Stimulated activated CD4-positive, alpha-beta T cell treated with anti-CD3 and anti-CD28 coated beads, Interleukin-2, amount 100 ng/mL, for 4 hours (primary cell): ENCODE measurements at regions not wholly inside any gene's neighbourhood (a gene's known extent, or its start where the extent isn't known, plus 50 kb on each side); places are given as distances from the start of the nearest gene placed in this dataset.

Experiments
- DNase-seq: peaks from one replicate; pipeline ENCODE4 v3.0.0-alpha.2; 2020; ENCODE audit warnings: low read depth

DNA sequence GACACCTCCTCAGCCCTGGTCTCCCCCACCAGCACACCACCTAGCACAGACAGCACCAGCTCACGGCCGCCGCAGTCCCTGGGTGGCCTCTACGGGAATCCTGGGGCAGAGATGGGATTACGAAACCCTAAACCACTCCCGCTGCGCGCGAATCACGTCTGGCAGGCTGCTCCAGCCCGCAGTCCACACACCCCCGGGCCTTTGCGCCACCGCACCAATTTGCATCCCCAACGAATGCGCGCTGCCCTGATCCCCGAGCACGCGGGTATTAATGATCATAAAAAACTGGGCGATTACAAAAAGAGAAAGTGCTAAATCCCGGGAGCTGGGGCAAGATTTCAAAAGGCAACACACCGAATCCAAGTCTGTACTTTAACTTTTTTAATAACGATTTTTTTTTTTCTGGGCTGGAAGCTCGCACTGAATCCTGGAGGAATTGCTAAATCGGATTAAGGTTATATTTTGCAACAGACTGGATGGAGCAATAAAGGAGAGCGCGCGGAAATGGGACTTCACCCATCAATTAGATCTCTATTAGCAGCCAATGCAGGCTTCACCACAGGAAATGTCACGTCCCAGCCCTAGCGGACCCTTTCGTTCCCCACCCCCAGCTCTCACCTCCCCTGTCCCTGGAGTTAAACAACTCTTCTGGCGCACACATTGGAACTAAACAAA, 69.8 kb upstream of the TMEM33 start:
- DNase-seq = no peak

DNA sequence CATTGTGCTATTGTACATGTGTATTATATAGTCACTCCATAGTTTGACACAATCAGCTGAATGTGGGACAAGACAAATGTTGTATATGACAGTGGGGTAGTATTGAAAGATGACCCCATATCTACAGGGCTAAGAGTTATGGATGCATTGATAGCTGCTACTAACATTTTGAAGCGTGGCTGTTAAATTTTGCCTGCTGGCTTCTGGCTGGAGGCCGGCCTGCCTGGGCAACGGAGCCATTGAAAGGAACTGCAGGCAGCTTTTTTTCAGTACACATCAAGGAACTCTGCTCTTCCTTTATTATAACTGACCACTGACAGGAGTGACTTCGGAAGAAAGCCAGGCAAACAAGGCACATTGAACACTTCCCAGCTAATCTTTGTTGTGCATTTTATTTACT, 76.1 kb upstream of the TMEM33 start:
- no peak for DNase-seq

GRCh38 chr4:41857226-41857641, 78.0 kb upstream of the TMEM33 start:
- no peak for DNase-seq

GRCh38 chr4:41856797-41857196, 78.4 kb upstream of the TMEM33 start:
- no peak for DNase-seq

GRCh38 chr4:41853973-41854372, 81.3 kb upstream of the TMEM33 start:
- DNase-seq = no peak

GRCh38 chr4:41852229-41852628, 83.0 kb upstream of the TMEM33 start:
- no peak for DNase-seq

GRCh38 chr4:41851621-41852020, 83.6 kb upstream of the TMEM33 start:
- DNase-seq = no peak

DNA sequence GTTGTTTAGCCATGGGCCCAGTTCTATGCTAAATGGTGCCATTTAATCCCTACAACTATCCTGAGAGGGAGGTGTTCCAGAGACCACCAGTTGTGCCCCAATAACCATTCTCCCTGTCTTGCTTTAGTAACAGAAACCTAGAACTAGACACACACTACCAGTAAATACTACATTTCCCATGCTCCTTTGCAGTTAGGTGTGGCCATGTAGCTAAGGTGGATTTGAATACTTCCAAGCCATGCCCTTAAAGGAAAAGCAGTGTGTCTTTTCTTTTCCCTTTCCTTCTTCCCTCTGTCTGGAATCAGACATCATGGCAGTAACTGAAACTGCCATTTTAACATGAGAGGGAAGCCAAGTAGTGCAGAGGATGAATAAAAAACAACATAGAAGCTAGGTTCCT, 90.9 kb upstream of the TMEM33 start:
- DNase-seq = no peak

DNA sequence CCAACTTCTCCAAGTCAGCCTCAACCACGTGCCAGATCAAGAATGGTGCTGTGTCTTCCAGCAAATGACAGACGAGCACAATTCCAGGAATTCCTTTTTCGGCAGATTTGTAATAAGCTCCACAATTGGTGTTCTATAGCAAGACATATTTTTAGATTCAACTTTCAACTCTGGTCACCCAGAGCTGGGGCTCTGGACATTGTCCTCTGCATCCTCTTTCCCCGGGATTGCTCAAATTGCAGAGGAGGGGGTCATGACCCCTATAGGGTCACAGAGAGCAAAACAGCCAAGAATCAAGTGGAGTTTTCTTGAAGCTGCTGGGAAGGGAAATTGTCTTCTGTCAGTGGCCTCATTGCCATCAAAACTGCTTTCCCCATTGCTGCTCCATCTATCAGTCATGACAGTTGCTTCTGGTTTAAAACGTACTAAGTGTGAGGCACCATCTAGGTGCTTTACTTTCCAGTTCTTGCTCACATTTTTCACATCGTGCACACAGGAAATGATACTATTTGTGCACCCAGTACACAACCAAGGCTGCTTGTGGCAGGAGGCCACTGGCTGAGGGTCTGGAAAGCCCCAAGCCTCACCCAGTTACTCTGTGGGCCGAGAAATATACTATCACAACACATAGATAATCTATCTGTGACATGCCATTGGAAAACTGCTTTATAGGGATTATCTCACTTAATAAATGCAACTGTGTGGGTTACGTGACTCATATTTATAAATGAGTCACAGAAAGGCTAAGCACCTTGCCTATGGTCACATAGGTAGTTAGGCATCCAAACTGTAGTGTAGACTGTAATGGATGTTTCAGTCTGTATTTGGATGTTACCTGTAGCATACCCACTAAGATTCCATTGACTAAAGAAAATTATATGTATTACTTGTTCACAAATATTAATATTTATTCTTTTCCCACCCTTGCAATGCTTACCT, 91.7 kb upstream of the PHOX2B start:
- no peak for DNase-seq

- no peak for DNase-seq
These were observed 90.1 kb upstream of the PHOX2B start for GRCh38 chr4:41838590-41838989.

DNA sequence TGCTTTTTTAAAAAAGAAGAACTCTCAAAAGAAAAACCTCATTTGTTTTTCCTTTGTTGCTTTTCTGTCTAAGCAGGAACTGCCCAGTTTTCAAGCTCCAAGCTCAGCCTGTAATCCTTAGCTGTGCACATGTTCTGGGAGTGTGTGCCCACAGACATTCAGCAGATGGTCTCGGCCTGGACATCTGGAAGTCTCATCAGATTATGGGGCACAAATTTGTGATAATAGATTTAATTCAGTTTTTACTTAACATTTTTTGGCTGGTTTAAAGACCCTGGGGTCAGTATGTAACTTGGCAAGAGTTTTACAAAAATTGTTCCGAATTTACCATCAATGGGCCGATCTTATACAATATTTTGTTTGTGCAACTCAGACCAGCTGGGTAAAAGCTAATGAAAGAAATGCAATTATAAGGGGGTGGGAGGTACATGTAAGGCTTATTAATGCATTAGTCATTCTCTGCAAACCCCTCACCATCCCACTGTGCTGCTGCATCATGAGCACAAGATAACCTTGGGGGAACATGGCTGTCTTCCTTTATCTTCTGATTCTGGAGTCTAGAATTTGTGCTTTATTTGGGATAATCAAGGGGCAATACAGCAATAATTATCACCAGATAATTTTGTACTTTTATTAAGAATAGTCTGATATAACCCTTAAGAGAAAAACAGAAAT, 86.9 kb upstream of the PHOX2B start:
- no peak for DNase-seq

- no peak for DNase-seq
These were observed 84.4 kb upstream of the PHOX2B start for GRCh38 chr4:41832961-41833360.

GRCh38 chr4:41822325-41822724, 73.8 kb upstream of the PHOX2B start:
- DNase-seq = no peak

DNA sequence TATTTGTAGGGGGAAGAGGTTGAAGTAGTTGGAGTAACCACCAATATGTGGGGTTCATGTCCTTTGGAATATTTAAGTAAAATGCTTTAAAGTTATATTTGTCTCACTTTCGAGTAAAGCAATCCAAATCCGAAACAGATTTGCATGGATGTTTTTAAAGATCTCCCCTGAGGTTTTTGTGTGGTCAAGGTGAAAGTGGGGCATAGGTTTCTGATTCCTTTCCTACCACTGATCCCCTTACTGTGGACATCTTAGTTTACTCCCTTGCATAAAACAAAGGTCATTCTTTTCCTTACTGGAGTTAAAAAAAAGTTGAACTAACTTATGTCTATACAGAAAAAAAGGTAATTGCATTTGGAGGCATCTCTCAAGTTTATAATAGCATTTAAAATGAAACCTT, 71.9 kb upstream of the PHOX2B start:
- no peak for DNase-seq

GRCh38 chr4:41819621-41820020, 71.1 kb upstream of the PHOX2B start:
- DNase-seq = no peak

DNA sequence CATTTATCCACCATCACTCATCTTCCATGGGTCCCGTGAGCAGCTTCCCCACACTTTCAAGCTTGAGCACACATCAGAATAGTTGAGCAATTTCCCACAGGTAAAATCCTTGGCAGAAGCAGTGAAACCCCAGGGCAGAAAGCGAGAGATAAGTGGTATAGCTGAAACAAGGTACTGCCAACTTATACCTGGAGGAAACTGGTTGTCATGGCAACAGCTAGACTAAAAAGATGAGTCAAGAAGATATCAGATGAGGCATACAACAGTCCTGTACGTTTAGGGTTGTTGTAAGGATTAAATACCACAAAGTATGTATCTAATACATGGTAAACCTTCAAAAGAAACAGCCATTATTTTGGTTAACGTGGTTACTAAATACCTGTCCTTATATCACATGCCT, 66.9 kb upstream of the PHOX2B start:
- DNase-seq = no peak

DNA sequence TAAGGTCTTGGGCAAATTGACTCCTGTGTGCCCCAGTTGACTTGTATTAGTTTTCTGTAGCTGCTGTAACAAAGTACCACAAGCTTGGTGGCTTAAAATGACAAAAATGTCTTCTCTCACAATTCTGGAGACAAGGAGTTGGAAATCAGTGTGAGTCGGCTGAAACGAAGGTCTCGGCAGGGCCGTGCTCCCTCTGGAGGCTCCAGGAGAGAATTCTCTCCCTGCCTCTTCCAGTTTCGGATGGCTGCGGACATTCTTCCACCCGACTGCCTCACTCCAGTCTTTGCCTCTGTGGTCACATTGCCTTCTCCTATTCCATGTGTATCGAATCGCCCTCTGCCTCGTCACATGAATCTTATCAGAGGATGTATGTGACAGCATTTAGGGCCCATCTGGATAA, 66.0 kb upstream of the PHOX2B start:
- DNase-seq = no peak

- DNase-seq = no peak
These were observed 58.3 kb upstream of the PHOX2B start for GRCh38 chr4:41806807-41807206.

- DNase-seq = no peak
These were observed 54.1 kb upstream of the PHOX2B start for GRCh38 chr4:41802590-41802989.

GRCh38 chr4:41799126-41799525, 50.6 kb upstream of the PHOX2B start:
- DNase-seq = no peak
